H9 (cell line): ENCODE measurements at regions not wholly inside any gene's neighbourhood (a gene's known extent, or its start where the extent isn't known, plus 50 kb on each side); places are given as distances from the start of the nearest gene placed in this dataset.

Experiments used
- DNase-seq: peaks from one replicate; pipeline ENCODE4 v3.0.0-alpha.2; 2017
- H2AFZ ChIP-seq: one replicate; pipeline ENCODE4 v1.6.1; 2013; ENCODE audit warnings: mild to moderate bottlenecking, low read length, control low read depth, moderate library complexity
- H2AK5ac ChIP-seq: 2 replicates; pipeline ENCODE4 v1.6.1; 2013; ENCODE audit warnings: low read length, control low read depth, mixed read lengths; ENCODE audit not compliant: insufficient read length
- H2BK120ac ChIP-seq: one replicate; pipeline ENCODE4 v1.6.1; 2013; ENCODE audit warnings: low read depth, mild to moderate bottlenecking, low read length, control low read depth, inconsistent platforms; ENCODE audit not compliant: poor library complexity, severe bottlenecking
- H2BK12ac ChIP-seq: 2 replicates; pipeline ENCODE4 v1.6.1; 2013; ENCODE audit warnings: low read length, control low read depth, mixed read lengths, low read depth; ENCODE audit not compliant: insufficient read length
- H2BK15ac ChIP-seq: 2 replicates; pipeline ENCODE4 v1.6.1; 2013; ENCODE audit warnings: low read depth, low read length, control low read depth
- H2BK20ac ChIP-seq: one replicate; pipeline ENCODE4 v1.6.1; 2013; ENCODE audit warnings: low read depth, mild to moderate bottlenecking, low read length, control low read depth, inconsistent platforms; ENCODE audit not compliant: poor library complexity, severe bottlenecking
- H2BK5ac ChIP-seq: 2 replicates; pipeline ENCODE4 v1.6.1; 2013; ENCODE audit warnings: low read length, control low read depth, mixed read lengths; ENCODE audit not compliant: insufficient read length
- H3K14ac ChIP-seq: 2 replicates; pipeline ENCODE4 v1.6.1; 2013; ENCODE audit warnings: low read length, control low read depth; ENCODE audit not compliant: insufficient read depth
- H3K18ac ChIP-seq: 2 replicates; pipeline ENCODE4 v1.6.1; 2013; ENCODE audit warnings: low read depth, mild to moderate bottlenecking, mixed read lengths, low read length, control low read depth; ENCODE audit not compliant: insufficient read length
- H3K23ac ChIP-seq: 2 replicates; pipeline ENCODE4 v1.6.1; 2013; ENCODE audit warnings: low read length, control low read depth, mixed read lengths, low read depth; ENCODE audit not compliant: insufficient read length
- H3K23me2 ChIP-seq: 2 replicates; pipeline ENCODE4 v1.6.1; 2013; ENCODE audit warnings: low read depth, mild to moderate bottlenecking, mixed read lengths, low read length, control low read depth; ENCODE audit not compliant: insufficient read length, poor library complexity, severe bottlenecking
- H3K27ac ChIP-seq: 2 replicates; pipeline ENCODE4 v1.5.1; 2013; ENCODE audit warnings: low read length, control low read depth, mixed read lengths, low read depth; ENCODE audit not compliant: insufficient read length
- H3K27me3 ChIP-seq: 2 replicates; pipeline ENCODE4 v1.6.1; 2013; ENCODE audit warnings: low read length, control low read depth, inconsistent platforms; ENCODE audit not compliant: insufficient read depth
- H3K4ac ChIP-seq: 2 replicates; pipeline ENCODE4 v1.6.1; 2013; ENCODE audit warnings: low read depth, mild to moderate bottlenecking, control low read depth, inconsistent platforms, low read length, moderate library complexity
- H3K4me1 ChIP-seq: 2 replicates; pipeline ENCODE4 v1.6.1; 2013; ENCODE audit warnings: low read length, control low read depth, inconsistent platforms; ENCODE audit not compliant: insufficient read depth
- H3K4me2 ChIP-seq: 2 replicates; pipeline ENCODE4 v1.6.1; 2013; ENCODE audit warnings: low read length, control low read depth, mixed read lengths; ENCODE audit not compliant: insufficient read length, insufficient read depth
- H3K56ac ChIP-seq: 2 replicates; pipeline ENCODE4 v1.6.1; 2013; ENCODE audit warnings: low read depth, mild to moderate bottlenecking, mixed read lengths, low read length, control low read depth; ENCODE audit not compliant: insufficient read length
- H3K79me1 ChIP-seq: 2 replicates; pipeline ENCODE4 v1.6.1; 2013; ENCODE audit warnings: low read depth, mild to moderate bottlenecking, moderate library complexity, low read length, control low read depth, inconsistent platforms; ENCODE audit not compliant: insufficient read depth, poor library complexity, severe bottlenecking
- H3K79me2 ChIP-seq: 2 replicates; pipeline ENCODE4 v1.6.1; 2013; ENCODE audit warnings: low read length, control low read depth, inconsistent platforms; ENCODE audit not compliant: insufficient read depth
- H3K9ac ChIP-seq: 2 replicates; pipeline ENCODE4 v1.6.1; 2013; ENCODE audit warnings: low read length, control low read depth, mixed read lengths; ENCODE audit not compliant: insufficient read length; ENCODE audit errors: extremely low read depth
- H3K9me3 ChIP-seq: one replicate; pipeline ENCODE4 v1.6.1; 2013; ENCODE audit warnings: low read depth, low read length, inconsistent platforms; ENCODE audit not compliant: control insufficient read depth
- H3T11ph ChIP-seq: one replicate; pipeline ENCODE4 v1.6.1; 2013; ENCODE audit warnings: mild to moderate bottlenecking, low read length, control low read depth, inconsistent platforms
- H4K20me1 ChIP-seq: one replicate; pipeline ENCODE4 v1.6.1; 2013; ENCODE audit not compliant: control insufficient read depth, insufficient read length, insufficient read depth
- H4K5ac ChIP-seq: 2 replicates; pipeline ENCODE4 v1.6.1; 2013; ENCODE audit warnings: low read depth, mild to moderate bottlenecking, mixed read lengths, low read length, control low read depth; ENCODE audit not compliant: insufficient read length
- H4K8ac ChIP-seq: replicated peaks from 2 replicates; pipeline ENCODE4 v1.6.1; 2013; ENCODE audit warnings: low read length, control low read depth, mixed read lengths, low read depth; ENCODE audit not compliant: insufficient read length
- H4K91ac ChIP-seq: 2 replicates; pipeline ENCODE4 v1.6.1; 2013; ENCODE audit warnings: low read depth, mild to moderate bottlenecking, moderate library complexity, mixed read lengths, low read length, control low read depth; ENCODE audit not compliant: insufficient read length
- H3K27ac Mint-ChIP-seq, 3 experiments: 2 replicates in 2 of 3; 3 replicates in 1 of 3; pipeline ENCODE4 v1.8.0; 2020 to 2021; ENCODE audit warnings: mixed read lengths in 3 of 3, mild to moderate bottlenecking in 1 of 3, moderate library complexity in 1 of 3
- H3K27me3 Mint-ChIP-seq: 2 replicates; pipeline ENCODE4 v1.8.0; 2021; ENCODE audit warnings: low read depth, mild to moderate bottlenecking, moderate library complexity, mixed read lengths
- H3K36me3 Mint-ChIP-seq, 3 experiments: 2 replicates in 2 of 3; 3 replicates in 1 of 3; pipeline ENCODE4 v1.8.0; 2020 to 2021; ENCODE audit warnings: low read depth in 3 of 3, mixed read lengths in 3 of 3; ENCODE audit not compliant: insufficient read depth in 1 of 3
- H3K4me1 Mint-ChIP-seq, 2 experiments: 2 replicates each; pipeline ENCODE4 v1.8.0; 2020; ENCODE audit warnings: mixed read lengths in 2 of 2
- H3K4me3 Mint-ChIP-seq, 2 experiments: 2 replicates in 1 of 2; 3 replicates in 1 of 2; pipeline ENCODE4 v1.8.0; 2020 to 2021; ENCODE audit warnings: mild to moderate bottlenecking in 2 of 2, mixed read lengths in 2 of 2, moderate library complexity in 1 of 2
- H3K9me3 Mint-ChIP-seq, 2 experiments: 2 replicates in 1 of 2; 3 replicates in 1 of 2; pipeline ENCODE4 v1.8.0; 2020; ENCODE audit warnings: mild to moderate bottlenecking in 2 of 2, mixed read lengths in 2 of 2, moderate library complexity in 1 of 2
- TF ChIP-seq, protein P1 (sequence below): fragments of 200-600 bp; sonication (generic); conservative IDR thresholded peaks from 3 replicates; pipeline ENCODE4 v1.8.0; 2021; ENCODE audit warnings: antibody characterized with exemption, mild to moderate bottlenecking

DNA sequence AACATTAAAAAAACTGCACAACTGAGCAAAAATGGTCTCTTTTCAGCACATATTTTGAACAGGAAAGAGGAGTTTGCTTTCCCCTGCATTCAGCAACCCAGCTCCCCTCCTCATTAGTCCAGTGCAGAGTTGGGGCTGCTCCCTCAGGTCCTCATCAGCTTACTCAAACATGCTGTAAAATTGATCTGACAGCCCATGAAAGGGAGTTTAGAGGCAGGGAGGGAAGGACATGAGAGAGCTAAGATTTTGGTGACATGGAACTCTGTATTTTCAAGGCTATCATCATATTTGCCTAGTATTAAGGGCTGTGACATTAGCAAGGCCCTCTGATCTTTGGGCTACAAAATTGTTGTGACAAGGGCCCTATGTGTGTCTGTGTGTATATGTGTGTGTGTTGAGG lies 205.6 kb upstream of the TAPT1 start:
- Histone ChIP-seq H2BK120ac (no peak overlapping the region), H3K4ac (no peak overlapping the region), H3K9me3 (no peaks in the 10 kb centered on the region), H3K79me2 (no peaks in the 10 kb centered on the region), H3K4me2 (no peak overlapping the region), H3K14ac (no peak overlapping the region), H2BK12ac (no peak overlapping the region), H4K20me1 (no peaks in the 10 kb centered on the region), H2BK20ac (no peak overlapping the region), H3K4me1 (no peaks in the 10 kb centered on the region), H2AK5ac (no peak overlapping the region), H4K91ac (no peak overlapping the region), H2BK15ac (no peak overlapping the region), H3K56ac (no peak overlapping the region), H3K23ac (no peak overlapping the region), H3T11ph (no peak overlapping the region), H4K5ac (no peak overlapping the region), H3K18ac (no peak overlapping the region), H2AFZ (no peak overlapping the region), H3K79me1 (no peaks in the 10 kb centered on the region), H4K8ac (no peak overlapping the region), H3K23me2 (no peaks in the 10 kb centered on the region), H3K27me3 (no peaks in the 10 kb centered on the region), H3K9ac (no peak overlapping the region), H2BK5ac (no peak overlapping the region), H3K27ac (no peak overlapping the region)
- peaks cover 3 to 4% of the 10 kb centered on the region in 2 experiments; a peak in 4 of 5 replicates for H3K9me3 Mint-ChIP-seq
- H3K4me1 Mint-ChIP-seq = no peaks in the 10 kb centered on the region
- H3K27ac Mint-ChIP-seq = no peak overlapping the region
- TF ChIP-seq, protein P1, sequence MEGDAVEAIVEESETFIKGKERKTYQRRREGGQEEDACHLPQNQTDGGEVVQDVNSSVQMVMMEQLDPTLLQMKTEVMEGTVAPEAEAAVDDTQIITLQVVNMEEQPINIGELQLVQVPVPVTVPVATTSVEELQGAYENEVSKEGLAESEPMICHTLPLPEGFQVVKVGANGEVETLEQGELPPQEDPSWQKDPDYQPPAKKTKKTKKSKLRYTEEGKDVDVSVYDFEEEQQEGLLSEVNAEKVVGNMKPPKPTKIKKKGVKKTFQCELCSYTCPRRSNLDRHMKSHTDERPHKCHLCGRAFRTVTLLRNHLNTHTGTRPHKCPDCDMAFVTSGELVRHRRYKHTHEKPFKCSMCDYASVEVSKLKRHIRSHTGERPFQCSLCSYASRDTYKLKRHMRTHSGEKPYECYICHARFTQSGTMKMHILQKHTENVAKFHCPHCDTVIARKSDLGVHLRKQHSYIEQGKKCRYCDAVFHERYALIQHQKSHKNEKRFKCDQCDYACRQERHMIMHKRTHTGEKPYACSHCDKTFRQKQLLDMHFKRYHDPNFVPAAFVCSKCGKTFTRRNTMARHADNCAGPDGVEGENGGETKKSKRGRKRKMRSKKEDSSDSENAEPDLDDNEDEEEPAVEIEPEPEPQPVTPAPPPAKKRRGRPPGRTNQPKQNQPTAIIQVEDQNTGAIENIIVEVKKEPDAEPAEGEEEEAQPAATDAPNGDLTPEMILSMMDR = no peak
- no peak for DNase-seq
- no peak overlapping the region for H3K4me3 Mint-ChIP-seq
- peaks cover 0 to 3% (median 0%) of the 10 kb centered on the region in 3 experiments; a peak in 1 of 7 replicates for H3K36me3 Mint-ChIP-seq
- peaks cover 14% of the 10 kb centered on the region for H3K27me3 Mint-ChIP-seq
